ENCODE measurements at regions not wholly inside any gene's neighbourhood (a gene's known extent, or its start where the extent isn't known, plus 50 kb on each side); places are given as distances from the start of the nearest gene placed in this dataset.

DNA sequence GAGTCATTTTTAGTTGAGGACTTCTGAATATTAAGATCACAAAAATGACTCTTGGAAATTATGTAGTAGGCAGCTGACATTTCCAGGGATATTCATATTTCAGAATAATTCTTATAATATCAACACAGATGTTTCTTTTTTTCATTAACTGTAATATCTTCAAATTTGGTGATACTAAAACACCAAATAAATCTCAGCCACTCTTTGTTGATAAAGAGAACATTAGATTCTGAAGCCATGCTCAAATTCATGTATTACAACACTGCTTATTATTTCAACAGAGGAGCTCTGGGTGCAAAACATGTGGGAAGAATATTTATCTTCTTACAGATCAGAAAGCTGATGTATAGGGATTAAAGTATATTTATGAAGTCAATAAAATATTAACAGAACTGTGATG lies 355.4 kb downstream of the CRPPA start:
- no peak overlapping the region for H3K4me3 ChIP-seq (ENCODE audit: low read depth, low read length)

DNA sequence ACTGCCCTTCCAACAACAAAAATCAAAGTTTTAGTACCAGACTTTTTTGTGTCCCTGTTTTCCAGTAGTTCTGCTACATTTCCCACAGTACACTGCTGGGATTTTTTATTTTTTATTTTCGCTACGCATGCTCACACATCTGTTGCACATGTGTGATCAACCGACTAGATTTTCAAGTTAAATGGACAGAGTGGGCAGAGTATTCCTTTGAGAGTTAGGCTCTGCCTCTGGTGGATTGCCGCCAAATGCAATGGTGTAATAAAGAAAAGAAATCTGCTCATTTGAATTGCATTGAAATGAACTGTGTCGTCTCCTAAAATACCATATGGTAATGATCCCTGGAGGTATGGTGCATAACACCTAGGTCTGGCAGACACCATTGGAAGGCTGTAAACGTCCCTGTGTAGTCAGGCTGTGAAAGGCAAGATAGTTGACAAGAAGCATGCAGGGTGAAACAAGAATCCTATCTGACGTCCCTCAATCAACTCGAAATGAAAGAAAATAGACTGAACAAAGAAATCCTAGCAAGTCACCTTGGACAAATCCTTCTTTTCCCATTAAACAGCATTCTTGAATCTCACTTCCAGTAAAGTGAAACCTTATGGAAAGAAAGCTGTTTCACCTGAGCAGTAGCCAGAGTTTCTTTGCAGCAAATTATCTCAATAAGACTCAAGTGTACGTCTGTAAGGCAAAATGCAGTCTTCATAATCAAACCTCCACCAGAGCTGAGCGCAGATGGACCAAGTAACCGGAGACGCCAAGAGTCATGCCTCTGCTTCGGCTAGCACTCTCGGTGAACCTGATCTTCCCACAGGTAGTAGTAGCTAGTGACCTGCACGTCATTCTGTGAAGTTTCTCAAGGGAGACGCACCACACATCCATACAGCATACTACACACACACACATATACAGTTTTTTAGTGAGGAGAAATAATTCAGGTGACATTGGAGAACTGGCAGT lies 357.3 kb downstream of the CRPPA start:
- no peak overlapping the region for H3K4me3 ChIP-seq (ENCODE audit: low read depth, low read length)

DNA sequence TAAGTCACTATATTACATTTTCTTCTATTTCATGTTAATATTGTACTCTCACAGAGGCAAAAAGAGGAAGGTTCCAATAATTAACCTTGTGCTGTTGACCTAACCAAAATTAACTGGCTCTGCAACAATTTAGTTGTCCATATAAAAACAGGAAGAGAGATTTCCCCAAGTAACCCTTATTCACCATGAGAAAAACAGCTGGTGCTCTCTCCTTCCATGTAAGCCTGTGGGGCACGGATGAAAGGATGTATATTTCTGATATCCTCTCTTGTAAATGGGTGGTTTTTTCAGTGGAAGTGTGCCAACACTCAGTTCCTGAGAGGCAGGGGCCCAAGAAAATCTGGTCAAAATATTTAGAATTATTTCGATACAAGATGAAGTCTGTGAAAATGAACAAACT lies 358.1 kb downstream of the CRPPA start:
- H3K4me3 ChIP-seq (ENCODE audit: low read depth, low read length): no peak overlapping the region

DNA sequence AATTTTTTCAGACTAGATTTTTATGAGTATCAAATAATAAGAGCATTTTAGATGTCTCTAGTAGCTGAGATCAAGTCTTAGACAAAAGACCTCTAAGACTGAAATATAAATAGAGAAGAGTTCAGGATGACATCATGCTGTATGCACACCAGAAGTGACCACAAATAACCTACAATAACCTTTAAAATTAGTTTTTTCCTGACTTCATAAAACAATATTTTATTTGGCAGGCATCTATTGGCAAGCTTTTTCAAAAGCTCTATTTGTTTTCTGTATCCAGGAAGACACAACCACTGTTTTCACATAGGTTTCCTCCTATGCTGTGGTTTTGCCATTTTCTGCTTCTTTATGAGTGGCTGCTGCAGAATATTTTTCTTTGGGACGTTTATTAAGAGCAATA lies 359.1 kb downstream of the CRPPA start:
- H3K4me3 ChIP-seq (ENCODE audit: low read depth, low read length): no peak overlapping the region

DNA sequence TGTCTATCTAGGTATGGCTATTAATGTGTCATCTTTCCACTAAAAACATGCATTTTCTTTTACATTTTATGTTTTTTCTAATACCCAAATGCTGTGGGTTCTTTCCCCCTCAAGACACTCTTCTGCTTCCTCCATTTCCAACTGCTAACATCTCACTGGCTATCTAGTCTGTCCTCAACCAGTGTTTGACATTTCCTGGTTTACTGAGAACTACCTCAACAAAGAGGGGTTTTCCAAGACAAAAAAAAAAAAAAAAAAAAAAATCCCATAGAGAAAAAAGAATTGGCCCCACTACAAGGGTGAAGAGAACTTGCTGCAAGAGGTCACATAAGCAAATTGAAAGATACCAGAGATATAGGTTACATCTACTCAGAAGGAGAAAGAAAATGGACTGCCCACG lies 359.7 kb downstream of the CRPPA start:
- H3K4me3 ChIP-seq (ENCODE audit: low read depth, low read length): no peak overlapping the region

DNA sequence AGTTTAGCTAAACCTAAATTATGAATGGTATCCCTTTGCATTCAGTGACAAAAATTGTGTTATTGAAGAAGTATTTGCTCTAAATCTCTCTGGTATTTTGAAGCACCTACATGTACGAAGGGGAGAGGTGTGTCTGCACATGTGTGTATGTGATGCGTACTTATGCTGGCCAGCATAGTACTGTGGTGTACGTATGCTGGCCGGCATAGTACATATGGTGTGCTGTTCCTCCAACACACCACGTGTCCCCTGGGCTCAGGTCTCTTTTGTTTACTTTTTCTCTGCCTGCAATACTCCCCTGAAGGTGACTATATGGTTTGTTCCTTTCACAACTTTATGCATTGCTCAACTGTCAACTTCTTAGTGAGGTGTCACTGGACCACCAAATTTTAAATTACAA lies 360.3 kb downstream of the CRPPA start:
- H3K4me3 ChIP-seq (ENCODE audit: low read depth, low read length): no peak overlapping the region

DNA sequence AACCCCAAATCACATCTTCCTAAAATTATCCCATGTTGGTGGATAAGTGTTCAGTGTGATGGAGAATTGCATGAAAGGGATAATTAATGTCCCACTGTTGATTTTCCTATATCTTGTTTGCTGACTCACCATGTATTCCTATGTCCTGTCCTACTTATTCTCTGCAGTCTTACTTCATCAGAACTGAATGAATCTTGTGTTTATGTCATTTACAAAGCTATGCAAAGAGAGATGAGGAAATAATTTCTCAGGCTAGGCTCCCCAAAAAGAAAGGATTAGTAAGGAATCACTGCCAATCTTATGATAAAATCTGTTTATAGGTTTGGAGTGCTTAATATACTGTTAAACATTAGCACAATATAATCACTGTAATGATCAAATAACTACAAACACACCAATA lies 360.8 kb downstream of the CRPPA start:
- no peak overlapping the region for H3K4me3 ChIP-seq (ENCODE audit: low read depth, low read length)

DNA sequence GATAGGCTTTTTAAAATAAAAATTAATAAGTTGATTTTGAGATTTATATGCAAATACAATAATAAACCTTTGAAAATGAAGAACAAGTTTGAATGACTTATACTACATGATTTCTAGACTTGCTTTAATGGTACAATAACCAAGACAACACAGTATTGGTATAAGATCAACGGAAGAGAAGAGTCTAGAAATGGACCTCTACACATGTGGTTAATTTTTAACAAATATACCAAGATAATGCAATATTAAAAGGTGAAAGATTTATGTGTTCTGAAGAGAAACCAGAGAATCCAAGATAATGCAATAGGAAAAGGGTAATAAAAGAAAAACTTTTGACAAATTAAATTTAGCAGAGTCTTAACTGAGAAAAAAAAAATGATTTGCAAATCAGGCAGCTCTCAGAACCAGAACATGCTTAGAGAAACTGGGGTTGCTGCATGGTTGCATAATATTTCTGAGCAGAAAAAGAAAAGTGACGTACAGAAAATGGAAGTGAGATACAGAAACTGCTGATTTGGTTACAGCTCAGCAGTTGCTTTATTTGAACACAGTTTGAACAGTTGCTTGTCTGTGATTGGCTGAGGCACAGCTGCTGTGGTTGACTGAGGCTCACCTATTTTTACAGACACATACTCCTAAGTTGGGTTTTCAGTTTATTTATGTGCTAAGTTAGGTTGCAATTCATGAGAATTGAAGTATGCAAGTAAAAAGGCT lies 365.9 kb downstream of the CRPPA start:
- H3K4me3 ChIP-seq (ENCODE audit: low read depth, low read length): no peak overlapping the region

DNA sequence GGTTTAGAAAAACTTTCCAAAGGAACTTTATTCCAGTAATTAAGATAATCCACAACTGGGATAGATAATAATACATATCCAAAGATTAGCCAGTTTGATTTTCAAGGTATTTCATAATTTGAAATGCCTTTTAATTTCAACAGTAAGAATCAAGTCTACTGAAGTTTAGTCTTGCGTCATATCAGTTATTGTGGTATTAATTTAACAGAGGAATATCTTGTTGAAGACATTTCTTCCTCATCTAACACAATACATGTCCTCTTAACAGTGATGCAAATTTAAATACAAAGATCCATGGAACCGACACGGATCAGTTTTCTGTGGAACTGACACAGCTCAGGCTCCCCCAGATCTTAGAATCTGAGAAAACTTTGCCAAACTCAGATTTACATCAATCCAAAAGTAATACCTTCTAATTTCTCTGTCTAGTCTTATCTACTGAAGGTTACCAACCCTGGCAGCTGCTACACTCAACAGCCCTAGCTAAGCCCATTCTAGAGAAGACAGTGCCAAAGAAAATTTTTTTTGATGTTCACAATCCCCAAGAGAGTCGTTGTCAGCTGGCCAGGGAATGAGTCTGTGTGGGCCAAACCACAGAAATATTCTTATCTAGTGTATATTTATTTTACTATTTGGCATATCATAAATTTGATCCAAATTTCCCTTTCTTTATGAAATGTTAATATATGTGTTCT lies 365.2 kb upstream of the MEOX2 start:
- H3K4me3 ChIP-seq (ENCODE audit: low read depth, low read length): no peak overlapping the region

DNA sequence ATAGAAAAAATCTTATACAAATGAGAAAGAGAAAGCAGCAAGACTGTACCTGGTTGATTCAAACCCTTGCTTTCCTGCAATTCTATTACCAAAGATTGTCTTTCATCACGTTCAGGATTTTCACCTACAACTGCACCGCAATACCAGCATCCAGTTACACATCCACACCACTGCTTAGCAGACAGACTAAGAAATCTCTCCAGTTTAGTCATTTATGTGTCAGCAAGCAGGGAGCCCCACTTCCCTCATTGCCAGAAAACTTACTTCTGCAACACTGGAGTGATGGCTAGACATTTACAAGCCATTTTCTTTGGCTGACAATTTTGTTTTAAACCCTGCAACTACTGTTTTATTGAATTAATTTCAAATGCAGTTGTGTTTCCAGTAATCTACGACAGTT lies 359.6 kb upstream of the MEOX2 start:
- H3K4me3 ChIP-seq (ENCODE audit: low read depth, low read length): no peak overlapping the region

DNA sequence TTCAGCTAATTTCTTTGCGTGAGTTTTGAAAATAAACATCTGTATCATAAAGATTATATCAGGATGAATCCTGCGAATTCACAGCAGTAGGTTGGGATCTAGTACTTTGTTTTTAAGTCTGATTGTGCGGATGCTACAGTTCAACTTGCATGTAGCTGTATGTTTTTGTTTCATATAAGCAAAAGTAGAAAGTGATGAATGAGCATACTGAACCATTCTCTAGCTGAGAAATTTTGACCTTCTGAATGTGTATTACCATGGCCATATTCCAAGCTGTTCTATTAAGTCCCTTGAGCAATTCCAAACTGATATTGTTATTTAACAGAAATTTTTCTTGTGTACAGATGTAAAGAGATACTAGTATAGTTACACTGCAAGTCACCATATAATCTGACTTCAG lies 358.8 kb upstream of the MEOX2 start:
- H3K4me3 ChIP-seq (ENCODE audit: low read depth, low read length): no peak overlapping the region

DNA sequence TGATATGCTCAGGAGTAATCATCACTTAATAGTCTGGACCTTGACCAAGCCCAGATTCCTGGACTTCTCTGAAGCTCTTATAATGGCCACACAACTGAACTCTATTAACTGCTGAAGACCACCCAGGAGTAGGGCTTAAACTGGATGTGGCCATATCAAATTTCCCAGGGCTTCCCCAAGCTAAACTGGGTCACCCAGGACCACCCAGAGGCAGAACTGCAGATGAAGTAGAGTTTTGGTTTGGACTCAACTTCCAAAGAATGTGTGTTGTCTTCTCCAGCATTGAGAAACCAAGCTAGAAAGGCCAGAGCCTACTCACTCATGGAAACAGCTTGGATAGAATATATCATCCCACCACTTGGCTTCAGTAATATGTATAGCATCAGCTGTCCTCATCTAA lies 358.2 kb upstream of the MEOX2 start:
- H3K4me3 ChIP-seq (ENCODE audit: low read depth, low read length): no peak overlapping the region

DNA sequence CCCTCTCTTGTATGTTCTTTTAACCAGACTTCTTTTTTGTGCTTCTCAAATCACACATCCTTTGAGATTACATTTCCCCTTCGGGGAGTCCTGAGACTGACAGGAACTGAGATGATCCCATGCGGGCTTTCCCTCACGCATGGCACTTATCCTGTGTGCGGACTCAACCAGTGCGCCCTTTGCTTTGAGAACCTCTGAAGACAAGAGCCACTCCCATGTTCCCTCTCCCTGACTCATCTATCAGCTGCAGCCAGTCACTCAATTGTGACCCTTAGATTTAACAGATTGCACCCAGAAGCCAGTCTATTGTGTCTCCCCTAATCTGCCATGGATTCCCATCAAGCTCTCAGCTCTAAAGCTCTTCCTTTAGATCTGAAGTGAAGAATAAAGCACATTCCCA lies 353.9 kb upstream of the MEOX2 start:
- no peak overlapping the region for H3K4me3 ChIP-seq (ENCODE audit: low read depth, low read length)

DNA sequence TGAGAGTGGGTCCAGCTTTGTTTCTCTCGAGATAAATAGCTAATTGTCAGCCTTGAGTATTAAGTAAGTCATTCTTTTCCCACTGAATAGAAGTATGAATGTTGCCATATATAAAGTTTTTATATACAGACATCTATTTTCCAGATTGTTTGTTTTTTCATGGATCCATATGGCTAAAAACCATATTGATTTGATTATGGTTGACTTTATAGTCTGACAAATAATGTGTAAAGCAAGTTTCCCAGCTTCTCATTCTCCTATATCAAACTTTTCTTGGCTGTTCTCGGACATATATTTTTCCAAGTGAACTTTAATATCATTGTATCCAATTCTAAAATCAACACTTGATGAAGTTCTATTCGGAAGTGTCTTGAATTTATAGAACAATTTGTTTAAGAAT lies 352.4 kb upstream of the MEOX2 start:
- no peak overlapping the region for H3K4me3 ChIP-seq (ENCODE audit: low read depth, low read length)

DNA sequence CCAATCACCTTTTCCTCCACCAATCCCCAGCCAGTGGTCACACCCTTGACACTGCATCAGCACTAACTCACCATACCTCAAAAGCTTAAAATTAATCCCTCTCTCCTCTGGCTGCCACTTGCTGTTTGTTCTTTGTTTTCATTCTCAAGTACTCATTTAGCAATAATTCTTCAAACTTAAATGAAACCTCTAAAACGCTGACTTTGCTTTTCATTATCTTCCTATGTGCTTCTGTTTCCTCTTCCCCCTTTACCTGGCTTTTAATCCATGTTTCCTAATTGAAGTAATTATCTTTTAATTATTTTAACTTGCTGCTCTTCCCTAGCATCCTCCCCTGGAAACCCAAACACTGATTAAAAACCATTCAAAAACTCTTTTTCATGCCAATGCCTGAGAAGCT lies 348.9 kb upstream of the MEOX2 start:
- H3K4me3 ChIP-seq (ENCODE audit: low read depth, low read length): no peak overlapping the region

DNA sequence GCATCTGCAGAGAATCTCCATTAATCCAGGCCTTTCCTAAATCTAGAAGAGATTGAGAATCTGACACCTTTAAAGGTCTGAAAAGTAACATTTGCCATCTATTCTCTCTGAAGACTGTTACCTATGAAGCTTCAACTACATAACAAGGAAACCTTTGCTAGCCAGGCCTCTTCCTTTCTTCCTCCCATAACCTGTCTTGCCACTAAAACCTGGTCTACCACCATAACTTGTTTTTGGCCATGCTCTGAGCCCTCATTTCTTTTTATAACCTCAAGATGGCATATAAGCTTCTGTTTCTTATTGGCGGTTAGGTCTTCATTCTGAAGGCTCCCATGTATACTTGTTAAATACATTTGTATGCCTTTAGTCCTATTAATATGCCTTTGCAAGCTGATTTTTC lies 348.4 kb upstream of the MEOX2 start:
- H3K4me3 ChIP-seq (ENCODE audit: low read depth, low read length): no peak overlapping the region

DNA sequence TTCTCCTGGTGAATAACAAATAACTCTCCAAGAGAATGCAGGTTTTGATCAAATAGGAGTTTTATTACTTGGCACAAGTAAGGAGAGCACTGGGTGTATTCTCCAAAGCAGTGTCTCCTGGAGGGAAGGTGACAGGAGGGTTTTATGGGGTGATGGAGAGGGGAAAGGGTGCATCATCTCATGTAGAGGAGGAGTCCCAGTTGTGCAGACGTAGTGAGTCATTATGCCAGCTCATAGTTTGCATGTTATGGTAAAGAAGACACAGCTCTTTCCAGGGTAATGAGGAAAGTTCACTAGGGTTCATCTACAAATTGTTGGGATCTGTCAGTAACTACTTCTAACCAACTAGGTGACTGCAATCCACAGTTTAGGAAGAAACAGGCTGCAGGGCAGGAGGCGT lies 347.9 kb upstream of the MEOX2 start:
- H3K4me3 ChIP-seq (ENCODE audit: low read depth, low read length): no peak overlapping the region

DNA sequence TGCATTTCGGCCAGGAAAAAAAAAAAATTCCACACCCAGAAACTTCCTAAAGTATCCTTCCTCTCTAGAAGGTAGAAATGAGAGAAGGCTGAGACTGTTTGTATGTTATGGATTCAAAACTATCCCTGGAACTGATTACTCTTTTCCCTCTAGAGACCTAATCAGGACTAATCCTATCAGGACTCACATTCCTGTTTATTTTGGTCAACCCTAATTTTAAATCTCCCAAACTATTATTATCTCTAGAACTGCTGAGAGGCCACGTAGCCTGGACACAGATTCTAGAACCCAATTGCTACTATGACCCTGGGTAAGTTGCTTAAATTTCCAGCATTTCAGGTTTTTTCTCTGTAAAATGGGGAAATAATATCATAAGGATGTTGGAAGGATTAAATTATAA lies 346.8 kb upstream of the MEOX2 start:
- H3K4me3 ChIP-seq (ENCODE audit: low read depth, low read length): no peak overlapping the region

DNA sequence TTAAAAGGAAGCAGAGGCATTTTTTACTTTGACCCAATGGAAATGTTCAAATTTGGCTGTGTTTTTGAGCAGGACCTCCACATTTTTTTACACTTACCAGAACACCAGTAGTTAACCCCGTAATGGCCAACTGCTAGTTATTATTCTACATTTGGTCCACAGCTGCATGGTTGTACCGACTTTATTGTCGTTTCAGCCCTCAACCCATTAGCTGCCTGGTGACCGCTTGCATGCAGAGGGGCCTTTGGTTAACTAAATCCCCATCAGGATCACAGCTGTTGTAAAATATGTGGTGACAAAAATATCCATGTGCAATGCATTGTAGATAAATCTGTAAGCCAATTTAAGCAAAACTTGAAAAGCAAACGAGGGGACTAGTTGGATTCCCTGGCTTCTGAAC lies 342.2 kb upstream of the MEOX2 start:
- H3K4me3 ChIP-seq (ENCODE audit: low read depth, low read length): no peak overlapping the region

DNA sequence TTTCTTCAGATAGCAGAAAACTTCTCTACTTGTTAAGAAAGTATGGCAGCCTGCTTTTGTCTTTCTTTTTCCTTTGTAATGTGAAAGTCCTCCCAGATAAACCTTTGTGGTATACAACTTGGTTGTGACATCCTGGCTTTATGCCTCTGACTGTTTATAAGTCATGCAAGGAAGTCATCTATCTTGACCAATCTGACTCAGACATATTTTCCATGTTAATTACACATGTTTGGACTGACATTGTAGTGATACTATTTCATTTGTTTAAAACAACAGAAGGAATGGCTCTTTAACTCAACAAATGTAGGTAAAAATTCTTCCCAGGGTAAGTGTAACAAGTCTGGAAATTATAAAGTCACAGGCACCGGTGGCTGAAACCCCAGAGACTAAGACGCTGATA lies 341.6 kb upstream of the MEOX2 start:
- H3K4me3 ChIP-seq (ENCODE audit: low read depth, low read length): no peak overlapping the region

DNA sequence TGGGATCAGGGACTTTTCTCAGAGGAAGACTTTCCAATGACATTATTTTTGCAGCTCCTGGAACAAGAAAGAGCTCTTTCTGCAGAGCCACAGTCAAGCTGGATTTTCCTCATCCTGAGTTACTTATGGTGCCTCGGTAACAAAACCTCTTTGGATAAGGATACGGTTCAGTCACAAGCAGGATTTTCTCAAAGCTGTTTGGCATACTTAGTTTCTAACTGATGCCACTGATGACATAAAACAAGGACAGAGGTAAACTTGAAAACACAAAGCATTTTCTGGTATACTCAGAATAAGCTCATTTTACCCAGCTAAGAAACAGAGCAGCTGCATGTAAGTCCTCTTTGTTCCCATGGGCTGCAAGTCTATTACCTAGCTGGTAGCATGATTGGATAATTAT lies 340.9 kb upstream of the MEOX2 start:
- no peak overlapping the region for H3K4me3 ChIP-seq (ENCODE audit: low read depth, low read length)
